HepG2 (cell line): ENCODE measurements at regions not wholly inside any gene's neighbourhood (a gene's known extent, or its start where the extent isn't known, plus 50 kb on each side); places are given as distances from the start of the nearest gene placed in this dataset.

ENCODE experiments used
- ATAC-seq: fragments of 200-7000 bp; cut with Tn5 transposase; 3 replicates; pipeline ENCODE4 v1.9.1; 2020; ENCODE audit warnings: mild to moderate bottlenecking, moderate library complexity
- BruUV-seq: library from RNA; stranded (reverse); fragments of 400-500 nt; replicated peaks from 2 replicates; lab custom pipeline; 2021; lab: Mats Ljungman, UMichigan
- CTCF ChIA-PET: fragments of 300-600 bp; formaldehyde crosslinking; extraction: SDS; loops from one replicate; lab custom pipeline; 2021; ENCODE audit warnings: low total read pairs, inconsistent platforms, low intra/inter-chr PET ratio; lab: Yijun Ruan, JAX
- POLR2A ChIA-PET: fragments of 350-600 bp; sonication (Branson Sonifier 250); formaldehyde crosslinking; loops from one replicate; lab custom pipeline; 2020; ENCODE audit warnings: antibody characterized with exemption, inconsistent platforms; lab: Yijun Ruan, JAX
- DNase-seq: peaks from one replicate; pipeline ENCODE4 v3.0.0-alpha.2; 2015; ENCODE audit warnings: low spot score
- FAIRE-seq: peaks from 3 replicates; lab custom pipeline; 2011; peaks lifted over from hg19 to GRCh38; lab: Jason Lieb, UNC
- H2AFZ ChIP-seq: one replicate; pipeline ENCODE4 v1.6.1; 2011; ENCODE audit warnings: low read length, inconsistent platforms
- H3K27ac ChIP-seq: fragments of 300-600 bp; 3 replicates; pipeline ENCODE4 v1.8.0; 2011; ENCODE audit warnings: mixed run types, mild to moderate bottlenecking, mixed read lengths, low read length, inconsistent platforms; ENCODE audit not compliant: insufficient read depth; ENCODE audit errors: extremely low read length
- H3K27me3 ChIP-seq, 2 experiments: fragments of 200-600 bp in 1 of 2; 2 replicates in 1 of 2; 3 replicates in 1 of 2; pipeline versions ENCODE4 v1.6.0 to v1.8.0; 2011; ENCODE audit warnings: low read length in 2 of 2, mild to moderate bottlenecking in 2 of 2, moderate library complexity in 2 of 2, inconsistent platforms in 1 of 2; ENCODE audit not compliant: insufficient read depth in 2 of 2, control insufficient read depth in 1 of 2
- H3K36me3 ChIP-seq, 2 experiments: fragments of 200-600 bp in 1 of 2; replicated peaks in 1 of 2; 2 replicates in 1 of 2; 3 replicates in 1 of 2; pipeline versions ENCODE4 v1.5.1 to v1.8.0; 2011; ENCODE audit warnings: low read length in 2 of 2, inconsistent platforms in 1 of 2; ENCODE audit not compliant: insufficient read depth in 2 of 2, control insufficient read depth in 1 of 2
- H3K4me1 ChIP-seq: 2 replicates; pipeline ENCODE4 v1.5.1; 2012; ENCODE audit warnings: low read length, inconsistent platforms; ENCODE audit not compliant: insufficient read depth
- H3K4me2 ChIP-seq: 2 replicates; pipeline ENCODE4 v1.6.0; 2011; ENCODE audit warnings: low read depth, low read length, inconsistent platforms
- H3K4me3 ChIP-seq, 3 experiments: fragments of 200-600 bp in 1 of 3; sonication (generic), shearing (Covaris generic) in 1 of 3; replicated peaks in 1 of 3; 2 replicates each; pipeline ENCODE4 v1.5.1; 2011 to 2016; ENCODE audit warnings: low read length in 3 of 3, inconsistent platforms in 2 of 3, low read depth in 2 of 3, mild to moderate bottlenecking in 2 of 3, control low read depth in 1 of 3, mixed read lengths in 1 of 3; ENCODE audit not compliant: insufficient read depth in 1 of 3
- H3K79me2 ChIP-seq: one replicate; pipeline ENCODE4 v1.6.1; 2011; ENCODE audit warnings: low read length, inconsistent platforms; ENCODE audit not compliant: insufficient read depth
- H3K9ac ChIP-seq: 2 replicates; pipeline ENCODE4 v1.6.0; 2011; ENCODE audit warnings: mild to moderate bottlenecking, low read depth, low read length, inconsistent platforms; ENCODE audit not compliant: insufficient read depth
- H3K9me3 ChIP-seq: 2 replicates; pipeline ENCODE4 v1.5.1; 2012; ENCODE audit warnings: mild to moderate bottlenecking, low read length
- H4K20me1 ChIP-seq: 2 replicates; pipeline ENCODE4 v1.6.0; 2011; ENCODE audit warnings: inconsistent platforms, mild to moderate bottlenecking, low read length, moderate library complexity; ENCODE audit not compliant: insufficient read depth
- ATF7 ChIP-seq, 2 experiments: fragments of 450-650 bp in 1 of 2; sonication (generic) in 1 of 2; formaldehyde crosslinking in 1 of 2; IDR thresholded peaks; 2 replicates each; pipeline versions ENCODE4 v1.4.0 to v1.6.1; 2016 to 2020; ENCODE audit warnings: antibody characterized with exemption in 1 of 2, mild to moderate bottlenecking in 1 of 2, missing genetic modification reagents in 1 of 2
- EED ChIP-seq: sonication (generic); formaldehyde crosslinking; IDR thresholded peaks from 2 replicates; pipeline ENCODE4 v1.5.0; 2020; ENCODE audit warnings: mild to moderate bottlenecking, missing genetic modification reagents
- PHB2 ChIP-seq: fragments of 450-650 bp; IDR thresholded peaks from 2 replicates; pipeline ENCODE4 v1.6.1; 2018; ENCODE audit not compliant: partially characterized antibody
- TRIM24 ChIP-seq: sonication (generic); formaldehyde crosslinking; IDR thresholded peaks from 2 replicates; pipeline ENCODE4 v1.8.0; 2022; ENCODE audit warnings: mild to moderate bottlenecking, missing genetic modification reagents
- ZNF318 ChIP-seq: sonication (generic); formaldehyde crosslinking; IDR thresholded peaks from 2 replicates; pipeline ENCODE4 v1.4.0; 2020; ENCODE audit warnings: mild to moderate bottlenecking, missing genetic modification reagents
- ZNF362 ChIP-seq: sonication (generic); formaldehyde crosslinking; IDR thresholded peaks from 2 replicates; pipeline ENCODE4 v1.4.0; 2020; ENCODE audit warnings: missing genetic modification reagents, mild to moderate bottlenecking, borderline replicate concordance
- WGBS: methylation state at CpG from one replicate; pipeline ENCODE4 v1.1.6; 2017; ENCODE audit warnings: low lambda C conversion rate; 5-methylcytosine and 5-hydroxymethylcytosine counted together
- in situ Hi-C: cut with HindIII; loops from 2 replicates; pipeline ENCODE4 v1.10.0; 2017; ENCODE audit warnings: low pct_unique_long_range_greater_than_20kb; ENCODE audit not compliant: extremely low pct_ligation_motif_present
- intact Hi-C: fragments of 100-400 bp; cut with micrococcal nuclease; formaldehyde crosslinking; loops from one replicate; pipeline ENCODE4 v1.10.0; 2022; ENCODE audit not compliant: unreplicated experiment

GRCh38 chr5:103346162-103346748 lies 87.7 kb downstream of the MACIR start (continued):
- no peak for TF ChIP-seq ZNF362 (CRISPR knock-in tag)

- WGBS = 58% methylated on average over 3 of the region's 3 CpGs
- H3K27ac ChIP-seq = no peak overlapping the region
- in situ Hi-C loops (no loop called here), intact Hi-C loops (no loop called here)
- H3K4me2 ChIP-seq = no peak overlapping the region
- FAIRE-seq (no peak), DNase-seq (no peak), ATAC-seq (no peak)
- no peak for TF ChIP-seq TRIM24 (CRISPR knock-in tag)
- no peak for TF ChIP-seq ATF7 (IDR thresholded peaks at IDR 0.05)
- TF ChIP-seq ATF7 (CRISPR knock-in tag; IDR thresholded peaks at IDR 0.05) = no peak
- BruUV-seq = no TSS peak
- no peaks in the 10 kb centered on the region for H3K36me3 ChIP-seq
- peaks cover 15% of the 10 kb centered on the region for H3K4me1 ChIP-seq
- no peak overlapping the region for H2AFZ ChIP-seq
- no peaks in the 10 kb centered on the region for H3K79me2 ChIP-seq
- H3K27me3 ChIP-seq = no peaks in the 10 kb centered on the region
- H3K4me3 ChIP-seq = no peak overlapping the region
- CTCF ChIA-PET = no interaction called here
- no peak overlapping the region for H3K9ac ChIP-seq
- POLR2A ChIA-PET = no interaction called here
- H3K9me3 ChIP-seq = no peaks in the 10 kb centered on the region
- no peaks in the 10 kb centered on the region for H4K20me1 ChIP-seq
Measured at GRCh38 chr5:103345461-103345860, 86.9 kb downstream of the MACIR start.

- Histone ChIP-seq H3K4me3 (no peak overlapping the region), H3K9me3 (no peaks in the 10 kb centered on the region), H3K79me2 (no peaks in the 10 kb centered on the region), H2AFZ (no peak overlapping the region), H3K27me3 (no peaks in the 10 kb centered on the region), H3K4me1 (no peaks in the 10 kb centered on the region), H3K27ac (no peak overlapping the region), H3K4me2 (no peak overlapping the region), H3K36me3 (no peaks in the 10 kb centered on the region), H3K9ac (no peak overlapping the region), H4K20me1 (no peaks in the 10 kb centered on the region)
- in situ Hi-C loops = no loop called here
- no peak for FAIRE-seq
- no TSS peak for BruUV-seq
- POLR2A ChIA-PET = no interaction called here
- WGBS = 18% methylated on average over 5 of the region's 5 CpGs
- no peak for DNase-seq
- intact Hi-C loops = no loop called here
- ATAC-seq = no peak
- CTCF ChIA-PET = no interaction called here
- TF ChIP-seq PHB2 (no peak), ZNF318 (CRISPR knock-in tag) (no peak), EED (no peak)
Measured at GRCh38 chr5:103340717-103341388, 82.3 kb downstream of the MACIR start.
